ENCODE measurements at regions not wholly inside any gene's neighbourhood (a gene's known extent, or its start where the extent isn't known, plus 50 kb on each side); places are given as distances from the start of the nearest gene placed in this dataset.

GRCh38 chr6:22632581-22633145 lies 63.3 kb downstream of the HDGFL1 start:
- no peak overlapping the region for H3K4me3 ChIP-seq (ENCODE audit: low read depth, low read length)
- H3K4me1 ChIP-seq (ENCODE audit: control insufficient read depth, insufficient read depth, low read length): peaks cover 2% of the 10 kb centered on the region; the same call in 1 of the 2 replicates
- H3K36me3 ChIP-seq (ENCODE audit: control insufficient read depth in 2 of 2, insufficient read depth in 1 of 2, low read length in 2 of 2): no peaks in the 10 kb centered on the region
- TF ChIP-seq ZNF585B (tag by site-specific recombination; IDR thresholded peaks at IDR 0.05): no peak
- TF ChIP-seq ZNF354C (tag by site-specific recombination; IDR thresholded peaks at IDR 0.05; ENCODE audit: borderline replicate concordance, low read depth): no peak
- TF ChIP-seq SP2 (tag by site-specific recombination; IDR thresholded peaks at IDR 0.05): no peak
- no peak for TF ChIP-seq ELK4 (IDR thresholded peaks at IDR 0.05; ENCODE audit: borderline replicate concordance, low read depth, low read length)
- TF ChIP-seq ZNF211 (tag by site-specific recombination; IDR thresholded peaks at IDR 0.05; ENCODE audit: low read depth): no peak
- TF ChIP-seq ZNF433 (tag by site-specific recombination; IDR thresholded peaks at IDR 0.05; ENCODE audit: low read depth): no peak
- no peak for TF ChIP-seq ZNF350 (tag by site-specific recombination; IDR thresholded peaks at IDR 0.05)
- TF ChIP-seq ZNF660 (tag by site-specific recombination; IDR thresholded peaks at IDR 0.05): no peak
- no peak for TF ChIP-seq ZNF560 (tag by site-specific recombination; IDR thresholded peaks at IDR 0.05; ENCODE audit: borderline replicate concordance)
- no peak for TF ChIP-seq ZIC2 (tag by site-specific recombination; IDR thresholded peaks at IDR 0.05)
- TF ChIP-seq ZNF248 (tag by site-specific recombination; IDR thresholded peaks at IDR 0.05): no peak
- no peak for TF ChIP-seq ZNF692 (tag by site-specific recombination; IDR thresholded peaks at IDR 0.05)
- no peak for TF ChIP-seq ZNF114 (tag by site-specific recombination; IDR thresholded peaks at IDR 0.05)
- TF ChIP-seq ZNF785 (tag by site-specific recombination; IDR thresholded peaks at IDR 0.05): no peak
- TF ChIP-seq ZFP37 (tag by site-specific recombination; IDR thresholded peaks at IDR 0.05): no peak
- TF ChIP-seq SP7 (tag by site-specific recombination; IDR thresholded peaks at IDR 0.05): no peak
- no peak for TF ChIP-seq ZNF362 (tag by site-specific recombination; IDR thresholded peaks at IDR 0.05)
- TF ChIP-seq IKZF3 (tag by site-specific recombination; IDR thresholded peaks at IDR 0.05): no peak
- no peak for TF ChIP-seq ZNF18 (tag by site-specific recombination; IDR thresholded peaks at IDR 0.05)
- H3K9me3 ChIP-seq (ENCODE audit: control insufficient read depth, insufficient read depth, low read depth, low read length): no peaks in the 10 kb centered on the region
- ChIA-PET CTCF (interaction anchor here (0.9 kb wide), 1 partner anchor 33 kb away, joined by 3 read pairs; no protein-coding TSS in a partner anchor), POLR2A (interaction anchor here (0.5 kb wide), 1 partner anchor 869 kb away, joined by 5 read pairs; no protein-coding TSS in a partner anchor)
- H3K27ac ChIP-seq (ENCODE audit: extremely low read depth, low read depth, low read length): no peak overlapping the region

- no peak overlapping the region for H3K4me3 ChIP-seq (ENCODE audit: low read depth, low read length)
- ChIA-PET CTCF (no interaction called here), POLR2A (no interaction called here)
- H3K9me3 ChIP-seq (ENCODE audit: control insufficient read depth, insufficient read depth, low read depth, low read length): no peaks in the 10 kb centered on the region
- H3K4me1 ChIP-seq (ENCODE audit: control insufficient read depth, insufficient read depth, low read length): peaks cover 2% of the 10 kb centered on the region; the same call in 1 of the 2 replicates
- H3K36me3 ChIP-seq (ENCODE audit: control insufficient read depth in 2 of 2, insufficient read depth in 1 of 2, low read length in 2 of 2): no peaks in the 10 kb centered on the region
- H3K27ac ChIP-seq (ENCODE audit: extremely low read depth, low read depth, low read length): no peak overlapping the region
- TF ChIP-seq ZSCAN18 (tag by site-specific recombination; IDR thresholded peaks at IDR 0.05) (no peak), YY1 (tag by site-specific recombination; IDR thresholded peaks at IDR 0.05) (no peak), ZNF777 (tag by site-specific recombination; IDR thresholded peaks at IDR 0.05; ENCODE audit: borderline replicate concordance) (no peak), ZNF785 (tag by site-specific recombination; IDR thresholded peaks at IDR 0.05) (no peak), ZNF24 (tag by site-specific recombination; IDR thresholded peaks at IDR 0.05) (no peak), KLF7 (tag by site-specific recombination; IDR thresholded peaks at IDR 0.05; ENCODE audit: borderline replicate concordance) (no peak), ZNF18 (tag by site-specific recombination; IDR thresholded peaks at IDR 0.05) (no peak), ZNF76 (tag by site-specific recombination; IDR thresholded peaks at IDR 0.05; ENCODE audit: borderline replicate concordance, low read depth) (no peak), ZNF747 (tag by site-specific recombination; IDR thresholded peaks at IDR 0.05) (no peak), SETDB1 (IDR thresholded peaks at IDR 0.05; ENCODE audit: insufficient read length, low read length) (no peak), ZNF658 (tag by site-specific recombination; IDR thresholded peaks at IDR 0.05) (no peak)
These were observed 67.1 kb downstream of the HDGFL1 start for GRCh38 chr6:22636452-22636851.
